ENCODE measurements at regions not wholly inside any gene's neighbourhood (a gene's known extent, or its start where the extent isn't known, plus 50 kb on each side); places are given as distances from the start of the nearest gene placed in this dataset.
"Not testable (repeated sequence)": the region's sequence is repeated elsewhere in the genome, so short reads cannot be mapped to it uniquely, and the experiment has no call there.

GRCh38 chr10:113474752-113475151 lies 78.1 kb upstream of the HABP2 start:
- no peak for DNase-seq

- no peak for DNase-seq
Measured at GRCh38 chr10:113475381-113475807, 77.5 kb upstream of the HABP2 start.

GRCh38 chr10:113476191-113476590 lies 76.7 kb upstream of the HABP2 start:
- no peak for DNase-seq

- no peak for DNase-seq
Measured at GRCh38 chr10:113476673-113477072, 76.2 kb upstream of the HABP2 start.

- DNase-seq: no peak
Measured at GRCh38 chr10:113477451-113477850, 75.4 kb upstream of the HABP2 start.

- DNase-seq: no peak
Measured at GRCh38 chr10:113479346-113480080, 73.3 kb upstream of the HABP2 start.

- no peak for DNase-seq
Measured at GRCh38 chr10:113480081-113480360, 72.8 kb upstream of the HABP2 start.

GRCh38 chr10:113480851-113481502 lies 71.9 kb upstream of the HABP2 start:
- no peak for DNase-seq

GRCh38 chr10:113484487-113484886 lies 68.4 kb upstream of the HABP2 start:
- no peak for DNase-seq

- DNase-seq: no peak
Measured at GRCh38 chr10:113485736-113486135, 67.1 kb upstream of the HABP2 start.

- DNase-seq: no peak
Measured at GRCh38 chr10:113486531-113486930, 66.3 kb upstream of the HABP2 start.

- DNase-seq: no peak
Measured at GRCh38 chr10:113487154-113487553, 65.7 kb upstream of the HABP2 start.

GRCh38 chr10:113488186-113488585 lies 64.7 kb upstream of the HABP2 start:
- DNase-seq: no peak

GRCh38 chr10:113489522-113489921 lies 63.3 kb upstream of the HABP2 start:
- DNase-seq: not testable (repeated sequence)

- DNase-seq: no peak
Measured at GRCh38 chr10:113491967-113492565, 60.8 kb upstream of the HABP2 start.

GRCh38 chr10:113493195-113493594 lies 59.7 kb upstream of the HABP2 start:
- no peak for DNase-seq

GRCh38 chr10:113493882-113494301 lies 59.0 kb upstream of the HABP2 start:
- DNase-seq: no peak

GRCh38 chr10:113494761-113495160 lies 58.1 kb upstream of the HABP2 start:
- DNase-seq: no peak

GRCh38 chr10:113495553-113495952 lies 57.3 kb upstream of the HABP2 start:
- no peak for DNase-seq

- no peak for DNase-seq
Measured at GRCh38 chr10:113496111-113497109, 56.4 kb upstream of the HABP2 start.

- DNase-seq: no peak
Measured at GRCh38 chr10:113497198-113497597, 55.7 kb upstream of the HABP2 start.

GRCh38 chr10:113498997-113499396 lies 53.9 kb upstream of the HABP2 start:
- no peak for DNase-seq

- no peak for DNase-seq
Measured at GRCh38 chr10:113499806-113500205, 53.0 kb upstream of the HABP2 start.
